ENCODE measurements at regions not wholly inside any gene's neighbourhood (a gene's known extent, or its start where the extent isn't known, plus 50 kb on each side); places are given as distances from the start of the nearest gene placed in this dataset.

GRCh38 chr2:238594796-238595749 is 168.3 kb downstream of the ASB1 start:
- peaks cover 0 to 2% of the 10 kb centered on the region in 2 experiments for H3K4me1 ChIP-seq (ENCODE audit: control insufficient read depth in 1 of 2, insufficient read depth in 2 of 2, low read length in 2 of 2)
- no peak overlapping the region for H3K4me2 ChIP-seq (ENCODE audit: low read length)
- no peak overlapping the region for H3K4me3 ChIP-seq (ENCODE audit: low read depth, low read length)
- H3K27ac ChIP-seq (ENCODE audit: low read depth, low read length), result no peak overlapping the region
- H3K9ac ChIP-seq (ENCODE audit: low read length), result no peak overlapping the region
- H2BK5ac ChIP-seq (ENCODE audit: low read depth, low read length, poor library complexity), result no peak overlapping the region
- H2BK120ac ChIP-seq (ENCODE audit: insufficient read depth, low read length, poor library complexity), result no peak overlapping the region
- DNase-seq, result no peak
- no peak overlapping the region for H2AFZ ChIP-seq (ENCODE audit: insufficient read depth, low read length, poor library complexity)
- H3K36me3 ChIP-seq (ENCODE audit: control insufficient read depth in 1 of 2, insufficient read depth in 2 of 2, low read length in 2 of 2), result no peaks in the 10 kb centered on the region
- H3K23ac ChIP-seq (ENCODE audit: low read length), result no peak overlapping the region
- no peaks in the 10 kb centered on the region for H3K79me1 ChIP-seq (ENCODE audit: low read length)
- H3K4ac ChIP-seq (ENCODE audit: low read depth, low read length), result no peak overlapping the region
- H3K79me2 ChIP-seq (ENCODE audit: control insufficient read depth, insufficient read depth, low read length, poor library complexity), result no peaks in the 10 kb centered on the region
- no peak overlapping the region for H2AK5ac ChIP-seq (ENCODE audit: low read length)
- H4K8ac ChIP-seq (ENCODE audit: low read depth, low read length), result no peak overlapping the region
- H2BK12ac ChIP-seq (ENCODE audit: low read length), result no peak overlapping the region
- H4K12ac ChIP-seq (ENCODE audit: low read depth, low read length), result no peak overlapping the region
- no peak overlapping the region for H3K18ac ChIP-seq (ENCODE audit: low read length)
- no peaks in the 10 kb centered on the region for H3K27me3 ChIP-seq (ENCODE audit: insufficient read depth, low read length)
- H3K9me3 ChIP-seq (ENCODE audit: insufficient read depth, low read depth, low read length), result peaks cover 1% of the 10 kb centered on the region
- no peak overlapping the region for H4K91ac ChIP-seq (ENCODE audit: low read depth, low read length)
- no peak overlapping the region for H3K14ac ChIP-seq (ENCODE audit: low read length)
- no CpG with 5 or more reads among the region's 13 CpGs for WGBS (ENCODE audit: extremely low coverage, insufficient coverage, insufficient read length)

GRCh38 chr2:238595750-238596570 is 169.2 kb downstream of the ASB1 start:
- Histone ChIP-seq H4K91ac (ENCODE audit: low read depth, low read length) (no peak overlapping the region), H3K4me3 (ENCODE audit: low read depth, low read length) (no peak overlapping the region), H2BK12ac (ENCODE audit: low read length) (no peak overlapping the region), H3K4ac (ENCODE audit: low read depth, low read length) (no peak overlapping the region), H3K79me1 (ENCODE audit: low read length) (no peaks in the 10 kb centered on the region), H3K18ac (ENCODE audit: low read length) (no peak overlapping the region), H4K12ac (ENCODE audit: low read depth, low read length) (no peak overlapping the region), H2BK5ac (ENCODE audit: low read depth, low read length, poor library complexity) (no peak overlapping the region), H3K4me2 (ENCODE audit: low read length) (no peak overlapping the region), H3K14ac (ENCODE audit: low read length) (no peak overlapping the region), H3K36me3 (ENCODE audit: control insufficient read depth in 1 of 2, insufficient read depth in 2 of 2, low read length in 2 of 2) (no peaks in the 10 kb centered on the region), H2BK120ac (ENCODE audit: insufficient read depth, low read length, poor library complexity) (no peak overlapping the region), H3K9me3 (ENCODE audit: insufficient read depth, low read depth, low read length) (peaks cover 1% of the 10 kb centered on the region), H3K4me1 (ENCODE audit: control insufficient read depth in 1 of 2, insufficient read depth in 2 of 2, low read length in 2 of 2) (peaks cover 0 to 2% of the 10 kb centered on the region in 2 experiments), H2AFZ (ENCODE audit: insufficient read depth, low read length, poor library complexity) (no peak overlapping the region), H3K27ac (ENCODE audit: low read depth, low read length) (no peak overlapping the region), H2AK5ac (ENCODE audit: low read length) (no peak overlapping the region), H4K8ac (ENCODE audit: low read depth, low read length) (no peak overlapping the region), H3K27me3 (ENCODE audit: insufficient read depth, low read length) (no peaks in the 10 kb centered on the region), H3K23ac (ENCODE audit: low read length) (no peak overlapping the region), H3K79me2 (ENCODE audit: control insufficient read depth, insufficient read depth, low read length, poor library complexity) (no peaks in the 10 kb centered on the region), H3K9ac (ENCODE audit: low read length) (no peak overlapping the region)
- no CpG with 5 or more reads among the region's 20 CpGs for WGBS (ENCODE audit: extremely low coverage, insufficient coverage, insufficient read length)
- no peak for DNase-seq

GRCh38 chr2:238596571-238597551 is 170.1 kb downstream of the ASB1 start:
- WGBS (ENCODE audit: extremely low coverage, insufficient coverage, insufficient read length), result no CpG with 5 or more reads among the region's 24 CpGs
- peaks cover 1% of the 10 kb centered on the region for H3K9me3 ChIP-seq (ENCODE audit: insufficient read depth, low read depth, low read length)

More at GRCh38 chr2:238596571-238597551, 170.1 kb downstream of the ASB1 start:
- Histone ChIP-seq H2BK120ac (ENCODE audit: insufficient read depth, low read length, poor library complexity) (no peak overlapping the region), H3K4me3 (ENCODE audit: low read depth, low read length) (no peak overlapping the region), H3K14ac (ENCODE audit: low read length) (no peak overlapping the region), H3K4me2 (ENCODE audit: low read length) (no peak overlapping the region), H2BK12ac (ENCODE audit: low read length) (no peak overlapping the region), H2AFZ (ENCODE audit: insufficient read depth, low read length, poor library complexity) (no peak overlapping the region), H3K36me3 (ENCODE audit: control insufficient read depth in 1 of 2, insufficient read depth in 2 of 2, low read length in 2 of 2) (no peaks in the 10 kb centered on the region), H3K23ac (ENCODE audit: low read length) (no peak overlapping the region), H3K4ac (ENCODE audit: low read depth, low read length) (no peak overlapping the region), H3K9ac (ENCODE audit: low read length) (no peak overlapping the region), H4K91ac (ENCODE audit: low read depth, low read length) (no peak overlapping the region), H3K79me2 (ENCODE audit: control insufficient read depth, insufficient read depth, low read length, poor library complexity) (no peaks in the 10 kb centered on the region), H3K79me1 (ENCODE audit: low read length) (no peaks in the 10 kb centered on the region), H3K27me3 (ENCODE audit: insufficient read depth, low read length) (no peaks in the 10 kb centered on the region), H2AK5ac (ENCODE audit: low read length) (no peak overlapping the region), H4K8ac (ENCODE audit: low read depth, low read length) (no peak overlapping the region), H3K4me1 (ENCODE audit: control insufficient read depth in 1 of 2, insufficient read depth in 2 of 2, low read length in 2 of 2) (peaks cover 0 to 2% of the 10 kb centered on the region in 2 experiments), H4K12ac (ENCODE audit: low read depth, low read length) (no peak overlapping the region), H3K27ac (ENCODE audit: low read depth, low read length) (no peak overlapping the region), H2BK5ac (ENCODE audit: low read depth, low read length, poor library complexity) (no peak overlapping the region), H3K18ac (ENCODE audit: low read length) (no peak overlapping the region)
- no peak for DNase-seq

Data from trophoblast cell (in vitro differentiated cells and primary cell).